Thyroid gland (tissue), 4 donors: ENCODE measurements at regions not wholly inside any gene's neighbourhood (a gene's known extent, or its start where the extent isn't known, plus 50 kb on each side); places are given as distances from the start of the nearest gene placed in this dataset.
"Not testable (repeated sequence)": the region's sequence is repeated elsewhere in the genome, so short reads cannot be mapped to it uniquely, and the experiment has no call there.

Source experiments
- POLR2A ChIP-seq, 2 donors: fragments of 450-650 bp; IDR thresholded peaks; one replicate each; pipeline ENCODE4 v1.6.1; 2017; ENCODE audit warnings: antibody characterized with exemption in 2 of 2, mild to moderate bottlenecking in 2 of 2, moderate library complexity in 1 of 2
- TF ChIP-seq, protein P1 (sequence below), 6 experiments: fragments of 200-600 bp in 3 of 6; fragments of 450-650 bp in 3 of 6; sonication (generic) in 3 of 6; IDR thresholded peaks; one replicate each; pipeline ENCODE4 v1.5.1; 2016 to 2019; ENCODE audit warnings: antibody characterized with exemption in 6 of 6, mild to moderate bottlenecking in 2 of 6, inconsistent platforms in 1 of 6, moderate library complexity in 1 of 6

- TF ChIP-seq, protein P1, sequence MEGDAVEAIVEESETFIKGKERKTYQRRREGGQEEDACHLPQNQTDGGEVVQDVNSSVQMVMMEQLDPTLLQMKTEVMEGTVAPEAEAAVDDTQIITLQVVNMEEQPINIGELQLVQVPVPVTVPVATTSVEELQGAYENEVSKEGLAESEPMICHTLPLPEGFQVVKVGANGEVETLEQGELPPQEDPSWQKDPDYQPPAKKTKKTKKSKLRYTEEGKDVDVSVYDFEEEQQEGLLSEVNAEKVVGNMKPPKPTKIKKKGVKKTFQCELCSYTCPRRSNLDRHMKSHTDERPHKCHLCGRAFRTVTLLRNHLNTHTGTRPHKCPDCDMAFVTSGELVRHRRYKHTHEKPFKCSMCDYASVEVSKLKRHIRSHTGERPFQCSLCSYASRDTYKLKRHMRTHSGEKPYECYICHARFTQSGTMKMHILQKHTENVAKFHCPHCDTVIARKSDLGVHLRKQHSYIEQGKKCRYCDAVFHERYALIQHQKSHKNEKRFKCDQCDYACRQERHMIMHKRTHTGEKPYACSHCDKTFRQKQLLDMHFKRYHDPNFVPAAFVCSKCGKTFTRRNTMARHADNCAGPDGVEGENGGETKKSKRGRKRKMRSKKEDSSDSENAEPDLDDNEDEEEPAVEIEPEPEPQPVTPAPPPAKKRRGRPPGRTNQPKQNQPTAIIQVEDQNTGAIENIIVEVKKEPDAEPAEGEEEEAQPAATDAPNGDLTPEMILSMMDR (IDR thresholded peaks at IDR 0.05), result not testable (repeated sequence)
- TF ChIP-seq POLR2A (IDR thresholded peaks at IDR 0.05), result not testable (repeated sequence)
Measured at GRCh38 chr1:120542365-120542764, 127.5 kb downstream of the NBPF8 start.
